ENCODE measurements at regions not wholly inside any gene's neighbourhood (a gene's known extent, or its start where the extent isn't known, plus 50 kb on each side); places are given as distances from the start of the nearest gene placed in this dataset.
"Not testable (repeated sequence)": the region's sequence is repeated elsewhere in the genome, so short reads cannot be mapped to it uniquely, and the experiment has no call there.

- DNase-seq (ENCODE audit: low read depth): no peak
These were observed 1180.3 kb downstream of the TYW1 start for GRCh38 chr7:68176974-68177373.

GRCh38 chr7:68180761-68181160, 1184.1 kb downstream of the TYW1 start:
- no peak for DNase-seq (ENCODE audit: low read depth)

- no peak for DNase-seq (ENCODE audit: low read depth)
These were observed 1186.5 kb downstream of the TYW1 start for GRCh38 chr7:68183176-68183575.

- no peak for DNase-seq (ENCODE audit: low read depth)
These were observed 1189.2 kb downstream of the TYW1 start for GRCh38 chr7:68185631-68186456.

- DNase-seq (ENCODE audit: low read depth): no peak
These were observed 1190.9 kb downstream of the TYW1 start for GRCh38 chr7:68187532-68187931.

- no peak for DNase-seq (ENCODE audit: low read depth)
These were observed 1196.3 kb downstream of the TYW1 start for GRCh38 chr7:68192941-68193340.

GRCh38 chr7:68195642-68196041, 1199.0 kb downstream of the TYW1 start:
- not testable (repeated sequence) for DNase-seq (ENCODE audit: low read depth)

- no peak for DNase-seq (ENCODE audit: low read depth)
These were observed 1203.5 kb downstream of the TYW1 start for GRCh38 chr7:68200051-68200670.

GRCh38 chr7:68203251-68203650, 1206.6 kb downstream of the TYW1 start:
- no peak for DNase-seq (ENCODE audit: low read depth)

GRCh38 chr7:68205826-68206225, 1209.2 kb downstream of the TYW1 start:
- DNase-seq (ENCODE audit: low read depth): no peak

GRCh38 chr7:68206946-68207485, 1210.4 kb downstream of the TYW1 start:
- no peak for DNase-seq (ENCODE audit: low read depth)

GRCh38 chr7:68207676-68208075, 1211.0 kb downstream of the TYW1 start:
- no peak for DNase-seq (ENCODE audit: low read depth)

- DNase-seq (ENCODE audit: low read depth): no peak
These were observed 1212.9 kb downstream of the TYW1 start for GRCh38 chr7:68209486-68209885.

GRCh38 chr7:68213838-68214237, 1217.2 kb downstream of the TYW1 start:
- DNase-seq (ENCODE audit: low read depth): no peak

- no peak for DNase-seq (ENCODE audit: low read depth)
These were observed 1219.4 kb downstream of the TYW1 start for GRCh38 chr7:68216051-68216450.

- DNase-seq (ENCODE audit: low read depth): no peak
These were observed 1220.8 kb downstream of the TYW1 start for GRCh38 chr7:68217426-68217825.

- no peak for DNase-seq (ENCODE audit: low read depth)
These were observed 1221.8 kb downstream of the TYW1 start for GRCh38 chr7:68218461-68218860.

- DNase-seq (ENCODE audit: low read depth): no peak
These were observed 1225.7 kb downstream of the TYW1 start for GRCh38 chr7:68222311-68222710.

- DNase-seq (ENCODE audit: low read depth): no peak
These were observed 1227.6 kb downstream of the TYW1 start for GRCh38 chr7:68224041-68224741.

- DNase-seq (ENCODE audit: low read depth): not testable (repeated sequence)
These were observed 1234.4 kb downstream of the TYW1 start for GRCh38 chr7:68231011-68231410.

- no peak for DNase-seq (ENCODE audit: low read depth)
These were observed 1239.3 kb downstream of the TYW1 start for GRCh38 chr7:68235937-68236336.

GRCh38 chr7:68238204-68238805, 1241.7 kb downstream of the TYW1 start:
- DNase-seq (ENCODE audit: low read depth): no peak
